ENCODE measurements at regions not wholly inside any gene's neighbourhood (a gene's known extent, or its start where the extent isn't known, plus 50 kb on each side); places are given as distances from the start of the nearest gene placed in this dataset.
A peak's percentile ranks its signal among the peaks of the same experiment; 100 is the strongest.

DNA sequence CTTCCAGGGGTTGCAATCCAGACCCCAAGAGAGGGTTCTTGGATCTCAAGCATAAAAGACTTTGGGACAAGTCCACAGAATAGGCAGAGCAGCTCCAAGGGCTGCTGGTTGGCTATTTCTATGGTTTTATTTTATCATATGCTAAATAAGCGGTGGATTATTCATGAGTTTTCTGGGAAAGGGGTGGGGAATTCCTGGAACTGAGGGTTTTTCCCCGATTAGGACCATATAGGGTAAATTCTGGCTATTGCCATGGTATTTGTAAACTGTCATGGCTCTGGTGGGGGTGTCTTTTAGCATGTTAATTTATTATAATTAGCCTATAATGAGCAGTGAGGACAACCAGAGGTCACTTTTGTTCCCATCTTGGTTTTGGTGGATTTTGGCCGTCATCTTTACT is 270.9 kb upstream of the PLXNA2 start:
- Histone ChIP-seq H3K36me3 (ENCODE audit: insufficient read depth, low read length) (no peaks in the 10 kb centered on the region), H3K79me2 (ENCODE audit: insufficient read depth, low read length) (no peaks in the 10 kb centered on the region), H3K9ac (ENCODE audit: low read length) (no peak overlapping the region), H3K4me2 (ENCODE audit: low read length) (no peak overlapping the region), H2AFZ (ENCODE audit: low read depth, low read length) (no peak overlapping the region), H3K4me1 (ENCODE audit: insufficient read depth, low read length) (no peaks in the 10 kb centered on the region), H3K4me3 (ENCODE audit: insufficient read depth, low read depth, low read length) (no peak overlapping the region), H3K9me3 (ENCODE audit: insufficient read depth, low read depth, low read length) (no peaks in the 10 kb centered on the region), H4K20me1 (ENCODE audit: insufficient read depth, low read length) (no peaks in the 10 kb centered on the region), H3K27ac (ENCODE audit: low read depth, low read length) (peak overlapping the region; percentile 53), H3K27me3 (ENCODE audit: insufficient read depth, low read length) (no peaks in the 10 kb centered on the region)
- no peak for FAIRE-seq
- H3K36me3 Mint-ChIP-seq (ENCODE audit: low read depth, unreplicated experiment): peaks cover 2% of the 10 kb centered on the region
- peak; percentile 1 for DNase-seq (ENCODE audit: low read depth)
- no peak overlapping the region for H3K4me3 Mint-ChIP-seq (ENCODE audit: unreplicated experiment)
- H3K4me1 Mint-ChIP-seq (ENCODE audit: low read depth, unreplicated experiment): peaks cover 10% of the 10 kb centered on the region
- no peak overlapping the region for H3K27ac Mint-ChIP-seq (ENCODE audit: unreplicated experiment)
- no peak for TF ChIP-seq EZH2 (IDR thresholded peaks at IDR 0.05; ENCODE audit: insufficient read depth, low read length)
- TF ChIP-seq, protein P1, sequence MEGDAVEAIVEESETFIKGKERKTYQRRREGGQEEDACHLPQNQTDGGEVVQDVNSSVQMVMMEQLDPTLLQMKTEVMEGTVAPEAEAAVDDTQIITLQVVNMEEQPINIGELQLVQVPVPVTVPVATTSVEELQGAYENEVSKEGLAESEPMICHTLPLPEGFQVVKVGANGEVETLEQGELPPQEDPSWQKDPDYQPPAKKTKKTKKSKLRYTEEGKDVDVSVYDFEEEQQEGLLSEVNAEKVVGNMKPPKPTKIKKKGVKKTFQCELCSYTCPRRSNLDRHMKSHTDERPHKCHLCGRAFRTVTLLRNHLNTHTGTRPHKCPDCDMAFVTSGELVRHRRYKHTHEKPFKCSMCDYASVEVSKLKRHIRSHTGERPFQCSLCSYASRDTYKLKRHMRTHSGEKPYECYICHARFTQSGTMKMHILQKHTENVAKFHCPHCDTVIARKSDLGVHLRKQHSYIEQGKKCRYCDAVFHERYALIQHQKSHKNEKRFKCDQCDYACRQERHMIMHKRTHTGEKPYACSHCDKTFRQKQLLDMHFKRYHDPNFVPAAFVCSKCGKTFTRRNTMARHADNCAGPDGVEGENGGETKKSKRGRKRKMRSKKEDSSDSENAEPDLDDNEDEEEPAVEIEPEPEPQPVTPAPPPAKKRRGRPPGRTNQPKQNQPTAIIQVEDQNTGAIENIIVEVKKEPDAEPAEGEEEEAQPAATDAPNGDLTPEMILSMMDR (IDR thresholded peaks at IDR 0.05; ENCODE audit: insufficient read depth, low read depth, low read length): no peak
- H3K27me3 Mint-ChIP-seq (ENCODE audit: low read depth, unreplicated experiment): peaks cover 3% of the 10 kb centered on the region
- peaks cover 3% of the 10 kb centered on the region for H3K9me3 Mint-ChIP-seq (ENCODE audit: unreplicated experiment)

DNA sequence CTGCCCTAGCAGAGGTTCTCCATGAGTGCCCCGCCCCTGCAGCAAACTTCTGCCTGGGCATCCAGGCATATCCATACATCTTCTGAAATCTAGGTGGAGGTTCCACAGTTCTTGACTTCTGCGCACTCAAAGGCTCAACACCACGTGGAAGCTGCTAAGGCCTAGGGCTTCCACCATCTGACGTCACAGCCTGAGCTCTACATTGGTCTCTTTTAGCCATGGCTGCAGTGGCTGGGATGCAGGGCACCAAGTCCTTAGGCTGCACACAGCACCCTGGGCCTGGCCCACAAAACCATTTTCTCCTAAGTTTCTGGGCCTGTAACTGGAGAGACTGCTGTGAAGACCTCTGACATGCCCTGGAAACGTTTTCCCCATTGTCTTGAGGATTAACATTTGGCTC is 272.6 kb upstream of the PLXNA2 start:
- H3K4me1 Mint-ChIP-seq (ENCODE audit: low read depth, unreplicated experiment): peaks cover 8% of the 10 kb centered on the region
- peaks cover 2% of the 10 kb centered on the region for H3K36me3 Mint-ChIP-seq (ENCODE audit: low read depth, unreplicated experiment)
- no peak for FAIRE-seq
- no peak overlapping the region for H3K27ac ChIP-seq (ENCODE audit: low read depth, low read length)
- no peak overlapping the region for H3K27ac Mint-ChIP-seq (ENCODE audit: unreplicated experiment)
- no peaks in the 10 kb centered on the region for H3K36me3 ChIP-seq (ENCODE audit: insufficient read depth, low read length)
- H3K9me3 ChIP-seq (ENCODE audit: insufficient read depth, low read depth, low read length): no peaks in the 10 kb centered on the region
- H3K79me2 ChIP-seq (ENCODE audit: insufficient read depth, low read length): no peaks in the 10 kb centered on the region
- H3K4me3 Mint-ChIP-seq (ENCODE audit: unreplicated experiment): no peak overlapping the region
- H3K27me3 ChIP-seq (ENCODE audit: insufficient read depth, low read length): no peaks in the 10 kb centered on the region
- H3K4me1 ChIP-seq (ENCODE audit: insufficient read depth, low read length): no peaks in the 10 kb centered on the region
- peaks cover 3% of the 10 kb centered on the region for H3K9me3 Mint-ChIP-seq (ENCODE audit: unreplicated experiment)
- DNase-seq (ENCODE audit: low read depth): no peak
- H3K4me2 ChIP-seq (ENCODE audit: low read length): no peak overlapping the region
- TF ChIP-seq, protein P1 (IDR thresholded peaks at IDR 0.05; ENCODE audit: insufficient read depth, low read depth, low read length): no peak
- TF ChIP-seq EZH2 (IDR thresholded peaks at IDR 0.05; ENCODE audit: insufficient read depth, low read length): no peak
- no peak overlapping the region for H2AFZ ChIP-seq (ENCODE audit: low read depth, low read length)
- H3K4me3 ChIP-seq (ENCODE audit: insufficient read depth, low read depth, low read length): no peak overlapping the region
- H4K20me1 ChIP-seq (ENCODE audit: insufficient read depth, low read length): no peaks in the 10 kb centered on the region
- H3K9ac ChIP-seq (ENCODE audit: low read length): no peak overlapping the region
- peaks cover 3% of the 10 kb centered on the region for H3K27me3 Mint-ChIP-seq (ENCODE audit: low read depth, unreplicated experiment)

DNA sequence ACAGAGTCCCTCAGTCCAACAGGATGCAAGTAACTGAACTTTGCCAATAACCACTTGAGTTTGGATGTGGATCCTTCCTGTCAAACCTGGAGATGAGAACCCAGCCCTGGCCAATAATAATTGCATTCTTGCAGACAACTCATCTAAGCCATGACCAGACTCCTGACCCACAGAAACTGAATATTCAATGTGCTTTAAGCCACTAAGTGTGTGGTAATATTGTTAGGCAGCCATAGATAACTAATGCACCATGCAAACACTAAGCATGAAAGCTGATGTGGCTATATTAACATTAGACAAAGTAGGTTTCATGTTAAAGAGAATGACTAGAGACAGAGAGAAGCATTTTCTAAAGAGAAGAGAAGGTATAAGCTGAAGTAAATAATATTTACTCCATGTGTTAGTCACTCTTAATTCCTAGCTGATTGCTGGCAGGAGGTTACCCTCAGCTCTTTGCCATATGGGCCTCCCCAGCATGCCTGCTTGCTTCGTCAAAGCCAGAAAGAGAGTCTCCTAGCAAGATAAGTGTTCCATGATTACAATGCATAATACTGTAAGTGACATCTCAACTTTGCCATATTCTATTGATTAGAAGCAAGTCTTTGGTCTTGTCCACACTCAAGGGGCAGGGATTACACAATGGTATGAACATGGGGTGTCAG is 276.4 kb upstream of the PLXNA2 start:
- H3K4me3 Mint-ChIP-seq (ENCODE audit: unreplicated experiment): no peak overlapping the region
- Histone ChIP-seq H3K79me2 (ENCODE audit: insufficient read depth, low read length) (no peaks in the 10 kb centered on the region), H3K4me1 (ENCODE audit: insufficient read depth, low read length) (no peaks in the 10 kb centered on the region), H3K9me3 (ENCODE audit: insufficient read depth, low read depth, low read length) (no peaks in the 10 kb centered on the region), H4K20me1 (ENCODE audit: insufficient read depth, low read length) (no peaks in the 10 kb centered on the region), H3K4me2 (ENCODE audit: low read length) (no peak overlapping the region), H3K36me3 (ENCODE audit: insufficient read depth, low read length) (no peaks in the 10 kb centered on the region), H3K27me3 (ENCODE audit: insufficient read depth, low read length) (no peaks in the 10 kb centered on the region), H3K27ac (ENCODE audit: low read depth, low read length) (no peak overlapping the region), H3K4me3 (ENCODE audit: insufficient read depth, low read depth, low read length) (no peak overlapping the region), H3K9ac (ENCODE audit: low read length) (no peak overlapping the region), H2AFZ (ENCODE audit: low read depth, low read length) (no peak overlapping the region)
- H3K27ac Mint-ChIP-seq (ENCODE audit: unreplicated experiment): no peak overlapping the region
- TF ChIP-seq, protein P1 (IDR thresholded peaks at IDR 0.05; ENCODE audit: insufficient read depth, low read depth, low read length): no peak
- TF ChIP-seq EZH2 (IDR thresholded peaks at IDR 0.05; ENCODE audit: insufficient read depth, low read length): no peak
- peaks cover 2% of the 10 kb centered on the region for H3K36me3 Mint-ChIP-seq (ENCODE audit: low read depth, unreplicated experiment)
- peaks cover 3% of the 10 kb centered on the region for H3K9me3 Mint-ChIP-seq (ENCODE audit: unreplicated experiment)
- peaks cover 4% of the 10 kb centered on the region for H3K4me1 Mint-ChIP-seq (ENCODE audit: low read depth, unreplicated experiment)
- no peak for FAIRE-seq
- DNase-seq (ENCODE audit: low read depth): no peak
- no peaks in the 10 kb centered on the region for H3K27me3 Mint-ChIP-seq (ENCODE audit: low read depth, unreplicated experiment)
